ENCODE measurements at regions not wholly inside any gene's neighbourhood (a gene's known extent, or its start where the extent isn't known, plus 50 kb on each side); places are given as distances from the start of the nearest gene placed in this dataset.
"Not testable (repeated sequence)": the region's sequence is repeated elsewhere in the genome, so short reads cannot be mapped to it uniquely, and the experiment has no call there.

- ChIA-PET POLR2A (no interaction called here), CTCF (no interaction called here)
These were observed 838.4 kb downstream of the RAB28 start for GRCh38 chr4:12645732-12646131.

- ChIA-PET POLR2A (no interaction called here), CTCF (no interaction called here)
These were observed 839.9 kb downstream of the RAB28 start for GRCh38 chr4:12644261-12644660.

GRCh38 chr4:12636191-12636590, 847.9 kb downstream of the RAB28 start:
- POLR2A ChIA-PET, result no interaction called here
- CTCF ChIA-PET, result interaction anchor here (0.6 kb wide), 1 partner anchor 1235 kb away, joined by 6 read pairs; no protein-coding TSS in a partner anchor

- CTCF ChIA-PET, result interaction anchor here (0.6 kb wide), 1 partner anchor 1236 kb away, joined by 6 read pairs; no protein-coding TSS in a partner anchor
- POLR2A ChIA-PET, result no interaction called here
These were observed 848.5 kb downstream of the RAB28 start for GRCh38 chr4:12635629-12636028.

DNA sequence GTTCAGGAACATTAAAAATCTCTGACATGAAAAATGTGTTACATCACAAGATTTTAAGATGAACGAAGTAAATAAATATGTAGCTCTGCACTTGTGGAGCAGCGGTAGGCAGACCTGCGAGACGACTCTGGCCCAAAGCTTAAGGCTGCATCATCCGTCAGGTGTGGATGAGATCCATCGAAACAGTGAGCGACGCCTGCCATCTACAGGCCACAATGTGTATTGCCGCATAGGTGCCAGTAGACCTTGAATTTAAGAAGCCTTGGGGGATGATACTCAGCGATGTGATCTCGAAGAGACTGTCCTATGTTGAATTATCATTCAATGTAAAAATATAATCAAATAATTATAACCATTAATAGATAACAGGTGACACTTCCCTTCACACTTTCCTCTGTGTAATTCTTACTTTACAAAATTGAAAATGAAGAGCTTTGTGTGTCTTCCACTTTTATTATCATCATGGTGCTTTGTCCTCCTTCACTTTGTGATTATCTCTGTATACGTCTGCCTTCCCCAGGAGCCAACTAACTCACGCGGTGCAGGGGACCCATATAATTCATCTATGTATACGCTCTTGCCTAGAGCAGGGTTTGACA, 851.0 kb downstream of the RAB28 start:
- POLR2A ChIA-PET, result no interaction called here
- CTCF ChIA-PET, result interaction anchor here (0.6 to 1.8 kb wide), 3 partner anchors 9 to 1278 kb away, joined by 3 to 6 read pairs (median 4); no protein-coding TSS in a partner anchor

GRCh38 chr4:12615822-12616221, 868.3 kb downstream of the RAB28 start:
- POLR2A ChIA-PET, result no interaction called here
- CTCF ChIA-PET, result no interaction called here

GRCh38 chr4:12612876-12613275, 871.3 kb downstream of the RAB28 start:
- POLR2A ChIA-PET, result no interaction called here
- CTCF ChIA-PET, result no interaction called here

DNA sequence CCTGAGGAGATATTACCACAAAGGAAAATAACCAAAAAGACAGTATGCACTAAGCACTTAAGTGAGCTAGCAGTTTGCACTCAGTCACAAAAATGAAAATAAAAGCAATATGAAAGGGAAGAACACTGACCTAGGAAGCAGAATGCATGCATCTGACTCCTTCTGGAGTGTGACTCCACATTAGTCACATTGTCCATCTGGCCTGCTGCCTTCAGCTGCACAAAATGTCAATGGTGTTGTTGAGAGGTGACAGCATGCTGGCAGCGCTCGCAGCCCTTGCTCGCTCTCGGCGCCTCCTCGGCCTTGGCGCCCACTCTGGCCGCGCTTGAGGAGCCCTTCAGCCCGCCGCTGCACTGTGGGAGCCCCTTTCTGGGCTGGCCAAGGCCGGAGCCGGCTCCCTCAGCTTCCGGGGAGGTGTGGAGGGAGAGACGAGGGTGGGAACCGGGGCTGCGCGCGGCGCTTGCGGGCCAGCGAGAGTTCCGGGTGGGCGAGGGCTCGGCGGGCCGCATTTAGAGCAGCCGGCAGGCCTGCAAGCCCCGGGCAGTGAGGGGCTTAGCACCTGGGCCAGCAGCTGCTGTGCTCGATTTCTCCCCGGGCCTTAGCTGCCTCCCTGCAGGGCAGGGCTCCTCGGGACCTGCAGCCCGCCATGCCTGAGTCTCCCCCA, 874.8 kb downstream of the RAB28 start:
- POLR2A ChIA-PET, result interaction anchor here (0.6 kb wide), 1 partner anchor 834 kb away, joined by 5 read pairs; no protein-coding TSS in a partner anchor
- CTCF ChIA-PET, result not testable (repeated sequence)

DNA sequence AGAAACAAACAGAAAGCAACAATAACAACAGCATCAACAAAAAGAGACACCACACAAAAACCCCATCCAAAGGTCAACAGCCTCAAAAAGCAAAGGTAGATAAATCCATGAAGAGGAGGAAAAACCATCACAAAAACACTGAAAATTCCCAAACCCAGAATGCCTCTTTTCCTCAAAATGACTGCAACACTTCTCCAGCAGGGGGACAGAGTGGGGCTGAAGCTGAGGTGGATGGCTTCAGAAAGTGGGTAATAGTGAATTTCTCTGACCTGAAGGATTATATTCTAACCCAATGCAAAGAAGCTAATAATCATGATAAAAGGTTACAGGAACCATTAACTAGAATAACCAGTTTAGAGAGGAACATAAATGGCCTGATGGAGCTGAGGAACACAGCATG, 888.2 kb downstream of the RAB28 start:
- ChIA-PET CTCF (no interaction called here), POLR2A (no interaction called here)

- POLR2A ChIA-PET, result no interaction called here
- CTCF ChIA-PET, result no interaction called here
These were observed 888.7 kb downstream of the RAB28 start for GRCh38 chr4:12595489-12595888.

- CTCF ChIA-PET, result no interaction called here
- POLR2A ChIA-PET, result no interaction called here
These were observed 895.6 kb downstream of the RAB28 start for GRCh38 chr4:12588582-12588981.

DNA sequence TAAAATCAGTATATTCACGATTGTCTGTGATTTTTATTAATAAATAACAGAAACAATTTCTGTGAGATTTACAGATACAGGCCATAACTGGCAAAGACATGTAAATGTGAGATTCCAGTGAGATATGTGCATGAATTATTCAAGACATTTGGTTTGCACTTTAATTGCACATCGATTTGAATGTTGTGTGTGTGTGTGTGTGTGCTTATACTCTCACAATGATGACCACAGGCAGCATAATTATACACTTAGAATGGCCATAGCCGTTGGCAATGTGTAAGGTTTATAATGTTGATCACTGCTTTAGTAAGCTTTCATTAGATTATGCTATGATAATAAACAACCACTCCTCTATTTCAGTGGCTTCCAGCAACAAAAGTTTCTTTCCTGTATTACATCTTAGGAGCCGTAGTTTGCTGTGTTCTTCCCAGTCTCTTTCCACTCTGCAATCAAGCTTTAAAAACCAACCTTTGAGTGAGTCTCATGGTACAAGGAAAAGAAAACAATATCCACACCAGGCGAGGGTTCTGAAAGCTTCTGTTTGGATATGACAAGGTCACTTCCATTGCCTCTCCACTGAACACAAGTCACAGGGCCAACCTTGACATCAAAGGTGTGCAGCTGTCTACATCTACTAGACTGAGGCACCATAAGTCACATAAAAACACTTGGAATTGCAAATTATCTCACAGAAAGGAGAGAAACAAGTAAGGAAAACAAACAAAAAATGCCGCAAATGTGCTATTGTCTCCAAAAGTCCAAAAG, 897.7 kb downstream of the RAB28 start:
- ChIA-PET CTCF (no interaction called here), POLR2A (no interaction called here)

DNA sequence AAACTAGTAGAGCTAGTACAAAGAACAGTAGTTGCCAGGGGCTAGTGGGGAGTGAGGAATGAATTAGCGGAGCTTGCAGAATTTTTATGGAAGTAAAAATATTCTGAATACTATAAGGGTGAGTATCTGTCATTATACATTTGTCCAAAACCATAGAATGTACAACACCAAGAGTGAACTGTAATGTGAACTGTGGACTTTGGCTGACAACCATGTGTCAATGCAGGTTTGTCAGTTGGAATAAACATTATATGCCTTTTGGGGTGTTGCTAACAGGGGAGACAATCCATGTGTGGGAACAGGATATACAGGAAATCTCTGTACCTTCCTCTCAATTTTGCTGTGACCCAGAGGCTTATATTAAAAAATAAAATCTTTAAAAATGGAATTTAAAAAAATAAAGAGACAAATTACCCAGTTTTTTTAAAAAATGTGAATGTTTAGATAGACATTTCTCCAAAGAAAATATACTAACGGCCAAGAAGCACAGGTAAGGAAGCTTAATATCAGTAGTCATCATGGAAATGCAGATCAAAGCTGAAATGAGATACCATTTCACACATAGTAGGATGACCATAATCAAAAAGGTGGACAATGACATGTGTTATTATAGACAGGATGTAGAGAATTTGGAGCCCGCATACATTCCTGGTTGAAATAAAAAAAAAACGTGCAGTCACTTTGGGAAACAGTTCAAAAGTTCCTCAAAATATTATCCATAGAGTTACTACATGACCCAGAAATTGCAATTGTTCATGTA, 899.8 kb downstream of the RAB28 start:
- ChIA-PET CTCF (no interaction called here), POLR2A (no interaction called here)

GRCh38 chr4:12583275-12583674, 900.9 kb downstream of the RAB28 start:
- ChIA-PET CTCF (no interaction called here), POLR2A (no interaction called here)

GRCh38 chr4:12580787-12581186, 903.4 kb downstream of the RAB28 start:
- ChIA-PET POLR2A (no interaction called here), CTCF (no interaction called here)

- CTCF ChIA-PET, result no interaction called here
- POLR2A ChIA-PET, result no interaction called here
These were observed 905.0 kb downstream of the RAB28 start for GRCh38 chr4:12579172-12579571.

GRCh38 chr4:12576409-12576808, 907.7 kb downstream of the RAB28 start:
- ChIA-PET CTCF (no interaction called here), POLR2A (no interaction called here)

- CTCF ChIA-PET, result no interaction called here
- POLR2A ChIA-PET, result no interaction called here
These were observed 910.4 kb downstream of the RAB28 start for GRCh38 chr4:12573716-12574115.

DNA sequence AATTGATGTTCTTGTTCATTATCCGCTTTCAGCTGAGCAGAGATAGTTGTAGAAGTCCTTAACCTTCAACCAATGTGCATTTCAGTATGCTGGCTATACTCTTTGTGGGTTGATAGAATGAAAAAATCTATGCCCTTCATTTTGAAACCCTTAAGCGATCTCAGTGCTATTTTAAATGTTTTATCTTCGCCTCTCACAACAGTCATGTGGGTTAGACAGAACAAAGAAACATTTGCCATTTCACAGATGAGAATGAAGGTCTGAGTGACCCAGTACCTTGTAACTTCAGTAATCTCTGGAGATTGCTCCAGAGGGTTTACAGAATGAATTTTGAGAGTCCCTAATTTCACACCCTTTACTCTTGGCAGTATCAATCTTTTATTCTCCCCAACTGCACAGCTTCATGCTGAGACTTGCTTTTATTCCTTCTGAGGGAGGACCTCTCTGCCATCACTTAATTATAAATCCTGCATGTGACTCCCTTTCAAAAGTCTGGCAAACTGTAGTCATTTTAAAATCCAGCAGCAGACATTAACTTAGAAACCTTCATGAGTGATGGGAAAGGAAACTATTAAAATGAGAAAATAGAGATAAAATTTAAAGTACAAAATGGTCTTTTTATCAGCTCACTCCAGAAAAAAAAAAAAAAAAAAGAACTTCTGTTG, 921.5 kb downstream of the RAB28 start:
- ChIA-PET CTCF (no interaction called here), POLR2A (no interaction called here)

DNA sequence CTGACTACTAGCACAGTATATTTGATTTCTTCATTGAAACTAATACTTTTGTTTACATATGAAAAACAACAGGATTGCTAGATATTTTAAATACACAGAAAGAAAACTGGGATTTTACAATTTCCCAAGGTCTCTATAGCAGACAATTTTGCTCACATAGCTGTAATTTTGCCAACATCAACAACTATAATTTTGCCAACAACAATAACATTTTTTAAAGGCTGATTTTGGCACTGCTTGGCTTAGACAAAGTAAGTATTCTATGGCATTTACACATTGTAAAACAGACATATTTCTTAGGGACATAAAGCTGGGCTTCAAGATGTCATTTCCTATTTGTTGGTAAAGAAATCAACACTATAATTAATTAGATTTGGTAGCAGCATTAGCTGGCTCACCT, 922.1 kb downstream of the RAB28 start:
- CTCF ChIA-PET, result no interaction called here
- POLR2A ChIA-PET, result no interaction called here

Data from activated CD8-positive, alpha-beta memory T cell treated with anti-CD3 and anti-CD28 coated beads for 36 hours (primary cell).